ENCODE measurements at regions not wholly inside any gene's neighbourhood (a gene's known extent, or its start where the extent isn't known, plus 50 kb on each side); places are given as distances from the start of the nearest gene placed in this dataset.

DNA sequence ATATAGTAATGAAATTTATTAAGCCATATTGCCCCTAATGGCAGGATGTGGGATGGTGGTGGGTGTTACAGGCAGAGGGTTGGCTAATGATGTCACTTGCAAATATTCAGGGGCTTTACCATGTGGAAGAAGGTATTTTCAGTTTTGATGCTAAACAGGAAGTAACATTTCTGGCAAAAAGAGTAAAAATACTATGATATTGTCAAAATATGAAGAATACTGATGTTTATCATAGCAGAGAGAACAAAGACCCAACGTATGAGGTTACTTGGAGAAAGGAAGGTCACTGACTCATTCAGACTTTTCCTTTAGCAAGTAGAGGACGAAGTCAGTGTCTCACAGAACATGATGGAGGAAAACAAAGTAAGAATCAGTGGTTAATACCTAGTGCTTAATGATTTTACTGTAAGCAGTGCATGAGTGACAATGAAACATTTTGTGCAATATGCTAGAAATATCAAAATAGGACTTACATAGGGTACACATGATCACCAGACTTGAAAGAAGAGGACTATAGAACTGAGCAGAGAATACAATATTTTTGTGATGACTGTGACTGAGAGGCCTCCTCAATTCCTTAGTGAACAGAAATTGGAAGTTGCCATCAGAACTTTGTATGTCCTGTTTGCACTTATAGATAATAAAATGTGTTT, 89.7 kb upstream of the STEAP4 start:
- Mint-ChIP-seq H3K4me1 (ENCODE audit: low read depth) (peaks cover 10% of the 10 kb centered on the region), H3K9me3 (no peaks in the 10 kb centered on the region), H3K36me3 (no peaks in the 10 kb centered on the region), H3K4me3 (no peak overlapping the region), H3K27ac (no peak overlapping the region), H3K27me3 (no peaks in the 10 kb centered on the region)
- ChIA-PET POLR2A (no interaction called here), CTCF (no interaction called here)
- intact Hi-C loops (cut with micrococcal nuclease) = no loop called here
- no peak for DNase-seq

DNA sequence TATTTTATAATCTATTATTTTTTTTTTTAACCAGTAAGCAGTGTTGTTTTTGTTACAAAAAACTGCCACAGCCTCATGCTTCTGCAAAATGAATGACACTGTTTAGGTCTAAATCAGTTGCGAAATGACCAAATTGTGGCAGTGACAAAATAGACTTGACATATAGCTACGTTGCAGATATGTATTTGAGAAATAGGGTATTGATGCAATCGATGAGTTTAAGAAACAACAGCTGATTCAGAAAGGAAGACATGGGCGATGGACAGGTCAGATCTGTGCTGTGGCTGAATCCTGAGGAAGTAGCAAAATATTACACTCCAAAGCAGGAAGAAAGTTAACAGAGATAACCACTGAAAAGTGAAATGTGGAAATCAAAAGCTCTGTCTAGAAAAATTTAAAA, 89.0 kb upstream of the STEAP4 start:
- Mint-ChIP-seq H3K4me3 (no peak overlapping the region), H3K4me1 (ENCODE audit: low read depth) (peaks cover 10% of the 10 kb centered on the region), H3K9me3 (no peaks in the 10 kb centered on the region), H3K27ac (no peak overlapping the region), H3K27me3 (no peaks in the 10 kb centered on the region), H3K36me3 (no peaks in the 10 kb centered on the region)
- POLR2A ChIA-PET = no interaction called here
- DNase-seq = no peak
- intact Hi-C loops (cut with micrococcal nuclease) = no loop called here
- CTCF ChIA-PET = no interaction called here

DNA sequence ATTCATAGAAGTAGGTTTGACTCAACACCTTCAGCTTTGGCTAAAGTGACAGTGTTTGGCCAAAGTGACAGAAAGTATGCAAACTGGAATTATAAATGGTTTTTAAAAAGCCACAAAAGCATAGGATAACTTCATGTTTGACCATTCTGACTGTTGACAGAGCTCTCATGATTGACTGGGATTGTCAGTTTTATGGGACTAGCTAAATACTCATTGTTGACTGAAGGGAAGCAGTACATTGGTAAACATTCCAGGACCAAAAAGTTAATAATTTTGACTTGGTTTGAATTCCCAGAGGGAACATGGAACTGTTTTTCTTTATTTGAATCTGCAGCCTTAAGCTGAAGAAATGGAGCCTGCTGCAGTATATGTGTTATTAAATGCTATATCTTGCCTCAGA, 84.6 kb upstream of the STEAP4 start:
- Mint-ChIP-seq H3K9me3 (no peaks in the 10 kb centered on the region), H3K27me3 (peaks cover 3% of the 10 kb centered on the region), H3K27ac (no peak overlapping the region), H3K4me1 (ENCODE audit: low read depth) (peaks cover 10% of the 10 kb centered on the region), H3K4me3 (no peak overlapping the region), H3K36me3 (no peaks in the 10 kb centered on the region)
- intact Hi-C loops (cut with micrococcal nuclease) = no loop called here
- ChIA-PET CTCF (no interaction called here), POLR2A (no interaction called here)
- DNase-seq = no peak

DNA sequence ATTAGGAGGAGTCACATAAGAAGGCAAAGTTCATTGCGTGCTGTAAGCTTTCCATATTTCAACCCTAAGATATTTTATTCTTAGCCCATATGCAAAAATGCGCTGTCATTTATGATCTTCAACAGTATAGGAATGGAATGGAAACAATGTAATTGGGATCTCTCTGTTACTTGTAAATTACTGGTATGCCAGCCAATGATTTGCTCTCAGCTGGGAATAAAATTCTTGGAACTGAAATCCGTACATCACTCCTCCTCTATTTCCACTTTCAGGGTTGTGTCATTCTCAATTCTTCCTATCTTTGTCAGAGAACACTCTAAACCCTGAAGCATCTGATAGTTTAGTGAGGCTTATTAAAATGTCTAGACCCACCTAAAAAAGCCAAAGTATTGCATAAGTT, 80.7 kb upstream of the STEAP4 start:
- POLR2A ChIA-PET = no interaction called here
- no peaks in the 10 kb centered on the region for H3K9me3 Mint-ChIP-seq
- no peak for DNase-seq
- peaks cover 3% of the 10 kb centered on the region for H3K27me3 Mint-ChIP-seq
- intact Hi-C loops (cut with micrococcal nuclease) = no loop called here
- H3K27ac Mint-ChIP-seq = no peak overlapping the region
- H3K4me3 Mint-ChIP-seq = no peak overlapping the region
- CTCF ChIA-PET = no interaction called here
- H3K4me1 Mint-ChIP-seq (ENCODE audit: low read depth) = peaks cover 6% of the 10 kb centered on the region
- no peaks in the 10 kb centered on the region for H3K36me3 Mint-ChIP-seq

DNA sequence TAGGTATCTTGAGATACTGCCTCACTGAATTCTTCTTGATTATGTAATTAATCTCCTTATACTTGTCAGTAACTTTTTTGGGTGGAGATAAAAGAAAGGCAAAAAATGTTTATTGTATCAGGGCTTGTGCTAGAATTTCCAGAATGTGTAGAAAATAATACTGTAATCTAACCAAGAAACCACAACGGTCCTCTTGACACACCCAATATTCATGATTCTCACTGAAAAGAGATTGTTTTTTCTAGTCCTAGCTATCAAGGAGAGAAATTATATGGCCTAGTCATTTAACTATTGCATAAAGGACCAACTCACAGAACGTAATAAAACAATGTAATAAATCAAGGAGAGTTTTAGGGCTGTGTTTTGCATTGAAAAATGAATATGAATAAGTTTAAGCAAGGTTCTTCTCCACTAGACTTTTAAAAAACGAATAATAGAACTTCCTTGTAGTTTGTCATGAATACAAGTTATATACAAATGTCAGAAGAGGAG, 80.0 kb upstream of the STEAP4 start:
- Mint-ChIP-seq H3K9me3 (no peaks in the 10 kb centered on the region), H3K36me3 (no peaks in the 10 kb centered on the region), H3K27ac (no peak overlapping the region), H3K4me1 (ENCODE audit: low read depth) (peaks cover 6% of the 10 kb centered on the region), H3K4me3 (no peak overlapping the region), H3K27me3 (peaks cover 3% of the 10 kb centered on the region)
- intact Hi-C loops (cut with micrococcal nuclease) = no loop called here
- ChIA-PET CTCF (no interaction called here), POLR2A (no interaction called here)
- no peak for DNase-seq

DNA sequence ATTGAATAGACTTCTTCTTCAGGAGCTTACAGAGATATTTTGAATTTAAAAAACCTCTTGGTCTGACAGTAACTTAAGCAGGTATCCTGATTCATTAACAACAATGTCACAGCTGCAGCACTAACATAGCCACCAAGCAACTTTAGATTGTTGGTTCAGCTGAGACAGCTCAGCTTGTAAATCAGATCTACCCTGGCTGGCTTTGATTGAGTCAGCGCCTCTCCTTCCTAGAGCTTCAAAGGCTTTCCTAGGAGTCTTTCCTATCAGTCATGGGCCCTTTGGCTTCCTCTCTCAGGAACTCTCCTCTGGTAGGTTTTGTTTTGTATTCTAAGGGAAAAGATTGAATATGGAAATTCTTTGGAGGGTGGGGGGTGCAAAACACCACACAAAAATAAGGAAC, 70.7 kb upstream of the STEAP4 start:
- ChIA-PET POLR2A (no interaction called here), CTCF (no interaction called here)
- Mint-ChIP-seq H3K27me3 (peaks cover 1% of the 10 kb centered on the region), H3K27ac (no peak overlapping the region), H3K4me1 (ENCODE audit: low read depth) (no peaks in the 10 kb centered on the region), H3K9me3 (no peaks in the 10 kb centered on the region), H3K4me3 (no peak overlapping the region), H3K36me3 (no peaks in the 10 kb centered on the region)
- intact Hi-C loops (cut with micrococcal nuclease) = no loop called here
- no peak for DNase-seq

DNA sequence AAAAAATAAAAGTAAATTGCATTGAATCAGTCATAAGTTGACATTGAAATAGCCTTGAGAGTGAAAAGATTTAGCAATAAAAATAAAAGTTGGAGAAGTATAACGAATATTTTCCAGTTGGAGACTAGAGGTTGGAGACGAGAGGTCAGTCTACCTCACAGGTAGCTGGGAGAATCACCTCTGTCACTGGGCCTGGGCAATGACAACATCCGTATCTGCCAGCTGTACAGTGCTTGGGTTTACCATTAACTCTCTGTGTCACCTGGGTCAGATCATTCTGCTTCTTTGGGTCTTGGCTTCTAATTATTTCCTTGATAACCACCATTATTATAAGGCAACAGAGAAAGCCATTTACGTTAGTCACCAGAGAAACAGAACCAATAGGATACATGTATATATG, 62.0 kb upstream of the STEAP4 start:
- intact Hi-C loops (cut with micrococcal nuclease) = no loop called here
- Mint-ChIP-seq H3K27ac (no peak overlapping the region), H3K9me3 (no peaks in the 10 kb centered on the region), H3K4me3 (no peak overlapping the region), H3K36me3 (no peaks in the 10 kb centered on the region), H3K27me3 (peaks cover 7% of the 10 kb centered on the region), H3K4me1 (ENCODE audit: low read depth) (no peaks in the 10 kb centered on the region)
- DNase-seq = no peak
- POLR2A ChIA-PET = no interaction called here
- CTCF ChIA-PET = no interaction called here

DNA sequence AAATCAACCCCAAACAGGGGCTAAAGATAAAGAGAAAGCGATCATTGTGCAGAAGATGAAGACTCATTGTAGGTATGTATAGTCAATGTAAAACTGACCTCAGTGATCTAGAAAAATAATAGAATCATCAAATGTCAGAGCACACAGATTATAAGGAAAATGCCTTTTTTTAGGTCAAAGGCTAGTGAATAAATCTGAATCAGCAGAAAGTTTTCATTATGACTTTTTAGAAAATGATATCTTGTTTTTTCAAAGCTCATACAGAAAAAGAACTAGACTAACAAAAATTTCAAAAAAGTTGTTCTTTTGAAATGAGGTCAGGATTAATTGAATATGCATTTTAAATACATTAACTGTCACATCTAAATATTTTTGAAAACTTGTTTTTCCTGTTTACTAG, 60.2 kb upstream of the STEAP4 start:
- no peak overlapping the region for H3K27ac Mint-ChIP-seq
- peaks cover 4% of the 10 kb centered on the region for H3K27me3 Mint-ChIP-seq
- H3K4me3 Mint-ChIP-seq = no peak overlapping the region
- POLR2A ChIA-PET = no interaction called here
- H3K9me3 Mint-ChIP-seq = no peaks in the 10 kb centered on the region
- intact Hi-C loops (cut with micrococcal nuclease) = no loop called here
- CTCF ChIA-PET = no interaction called here
- no peaks in the 10 kb centered on the region for H3K4me1 Mint-ChIP-seq (ENCODE audit: low read depth)
- DNase-seq = no peak
- H3K36me3 Mint-ChIP-seq = no peaks in the 10 kb centered on the region

DNA sequence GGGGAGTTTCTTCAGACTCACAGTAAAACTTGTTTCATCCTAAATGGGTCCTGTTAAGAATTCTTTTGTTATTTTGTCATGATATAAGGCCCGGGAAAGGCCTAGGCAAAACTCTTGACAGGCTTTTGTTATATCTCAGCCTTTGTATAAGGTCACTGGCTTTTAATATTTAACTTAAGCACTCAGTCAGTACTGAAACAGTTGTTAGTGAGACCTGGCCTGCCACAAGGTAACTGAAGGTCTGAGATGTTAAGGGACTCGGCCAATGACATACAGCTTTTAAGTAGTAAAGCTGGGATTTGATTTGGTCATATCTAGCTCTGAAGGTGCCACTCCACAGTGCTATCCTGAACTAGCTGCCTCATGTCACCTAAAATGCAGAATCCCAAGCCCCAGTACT, 57.2 kb upstream of the STEAP4 start:
- no peak for DNase-seq
- CTCF ChIA-PET = no interaction called here
- intact Hi-C loops (cut with micrococcal nuclease) = no loop called here
- H3K36me3 Mint-ChIP-seq = no peaks in the 10 kb centered on the region
- H3K27ac Mint-ChIP-seq = no peak overlapping the region
- POLR2A ChIA-PET = no interaction called here
- H3K4me1 Mint-ChIP-seq (ENCODE audit: low read depth) = no peaks in the 10 kb centered on the region
- peaks cover 7% of the 10 kb centered on the region for H3K27me3 Mint-ChIP-seq
- H3K9me3 Mint-ChIP-seq = no peaks in the 10 kb centered on the region
- H3K4me3 Mint-ChIP-seq = no peak overlapping the region

DNA sequence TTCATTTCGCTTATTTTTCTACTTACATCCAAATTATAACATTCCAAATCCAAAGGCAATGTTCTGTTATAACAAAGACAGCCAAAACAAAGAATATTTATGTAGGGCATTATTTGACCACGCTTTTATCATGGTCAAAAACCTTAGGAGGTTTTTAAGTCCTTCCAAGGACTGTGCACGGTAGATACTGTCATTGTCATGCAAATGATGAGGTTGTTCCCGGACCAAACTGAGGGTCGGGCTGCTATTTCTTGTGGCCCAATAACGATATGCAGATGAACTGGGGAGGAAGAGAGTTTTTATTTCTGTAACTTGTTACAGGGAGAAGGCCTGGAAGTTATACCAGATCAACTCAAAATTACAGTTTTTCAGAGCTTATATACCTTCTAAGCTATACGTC, 56.6 kb upstream of the STEAP4 start:
- CTCF ChIA-PET = no interaction called here
- peaks cover 7% of the 10 kb centered on the region for H3K27me3 Mint-ChIP-seq
- no peak for DNase-seq
- no peak overlapping the region for H3K27ac Mint-ChIP-seq
- H3K36me3 Mint-ChIP-seq = no peaks in the 10 kb centered on the region
- intact Hi-C loops (cut with micrococcal nuclease) = no loop called here
- H3K4me3 Mint-ChIP-seq = no peak overlapping the region
- H3K4me1 Mint-ChIP-seq (ENCODE audit: low read depth) = peaks cover under 1% of the 10 kb centered on the region
- no peaks in the 10 kb centered on the region for H3K9me3 Mint-ChIP-seq
- POLR2A ChIA-PET = no interaction called here

DNA sequence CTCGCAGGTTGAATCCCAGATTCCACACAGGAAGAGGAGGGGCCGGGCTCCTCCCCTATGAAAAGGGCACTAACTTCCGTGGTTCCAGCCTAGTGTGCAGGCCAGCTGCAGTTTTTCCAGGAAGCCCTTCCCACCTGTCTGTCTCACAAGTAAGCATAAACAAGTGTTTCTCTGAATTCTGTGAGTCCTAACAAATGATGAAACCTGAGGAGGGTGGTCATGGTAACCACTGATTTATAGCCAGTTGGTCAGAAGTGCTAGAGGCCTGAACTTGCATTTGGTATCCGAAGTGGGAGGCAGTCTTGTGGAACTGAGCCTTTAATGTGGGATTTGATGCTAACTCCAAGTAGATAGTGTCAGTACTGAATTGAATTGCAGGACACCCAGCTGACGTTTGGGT, 54.7 kb upstream of the STEAP4 start:
- CTCF ChIA-PET = no interaction called here
- no peaks in the 10 kb centered on the region for H3K36me3 Mint-ChIP-seq
- POLR2A ChIA-PET = no interaction called here
- no peak overlapping the region for H3K27ac Mint-ChIP-seq
- H3K4me1 Mint-ChIP-seq (ENCODE audit: low read depth) = peaks cover 2% of the 10 kb centered on the region
- peaks cover 7% of the 10 kb centered on the region for H3K27me3 Mint-ChIP-seq
- H3K4me3 Mint-ChIP-seq = no peak overlapping the region
- intact Hi-C loops (cut with micrococcal nuclease) = no loop called here
- no peaks in the 10 kb centered on the region for H3K9me3 Mint-ChIP-seq
- DNase-seq = no peak

DNA sequence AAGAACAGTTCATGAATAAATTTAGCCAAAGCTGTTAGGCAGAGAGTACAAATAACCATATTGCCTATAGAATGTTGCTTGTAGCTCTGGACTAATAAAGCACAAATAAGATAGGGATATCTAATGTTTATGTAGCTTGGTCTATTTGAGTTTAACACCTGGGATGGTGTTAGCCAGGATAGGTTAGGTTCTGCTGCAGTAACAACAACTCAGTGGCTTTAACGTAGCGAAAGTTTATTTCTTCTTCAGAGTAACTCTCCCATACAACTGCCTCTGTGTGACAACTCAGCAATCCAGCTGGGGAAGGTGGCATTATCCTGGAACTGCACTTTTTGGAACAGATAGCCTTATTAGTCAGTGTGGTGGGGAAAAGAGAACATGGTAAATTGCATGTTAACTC, 52.2 kb upstream of the STEAP4 start:
- ChIA-PET CTCF (interaction anchor here (2.2 kb wide), 1 partner anchor 116 kb away, joined by 7 read pairs; no protein-coding TSS in a partner anchor), POLR2A (no interaction called here)
- intact Hi-C loops (cut with micrococcal nuclease) = loop anchor here (1.0 kb wide), 1 partner anchor 117 kb away; no protein-coding TSS in a partner anchor
- DNase-seq = no peak
- Mint-ChIP-seq H3K9me3 (no peaks in the 10 kb centered on the region), H3K27ac (no peak overlapping the region), H3K4me3 (no peak overlapping the region), H3K27me3 (peaks cover 10% of the 10 kb centered on the region), H3K4me1 (ENCODE audit: low read depth) (peaks cover 2% of the 10 kb centered on the region), H3K36me3 (no peaks in the 10 kb centered on the region)

DNA sequence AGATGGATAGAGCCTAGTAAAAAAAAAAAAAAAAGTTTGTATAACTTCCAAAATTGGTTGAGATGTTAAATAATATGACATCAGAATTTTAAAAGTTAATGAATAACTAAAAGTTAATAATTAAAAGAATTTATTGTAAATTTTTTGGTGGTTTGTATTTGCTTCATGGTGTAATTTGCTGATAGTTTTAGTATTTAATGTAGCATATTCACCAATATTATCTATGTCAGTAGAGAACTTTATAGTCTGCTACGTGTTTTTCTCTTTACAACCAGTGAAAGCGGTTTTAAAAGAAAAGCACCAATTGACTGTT, 51.8 kb upstream of the STEAP4 start:
- Mint-ChIP-seq H3K27me3 (peaks cover 10% of the 10 kb centered on the region), H3K36me3 (no peaks in the 10 kb centered on the region), H3K4me1 (ENCODE audit: low read depth) (peaks cover 2% of the 10 kb centered on the region), H3K4me3 (no peak overlapping the region), H3K27ac (no peak overlapping the region), H3K9me3 (no peaks in the 10 kb centered on the region)
- intact Hi-C loops (cut with micrococcal nuclease) = loop anchor here (1.0 kb wide), 1 partner anchor 116 kb away; no protein-coding TSS in a partner anchor
- CTCF ChIA-PET = interaction anchor here (2.2 kb wide), 1 partner anchor 115 kb away, joined by 7 read pairs; no protein-coding TSS in a partner anchor
- DNase-seq = no peak
- POLR2A ChIA-PET = no interaction called here

Data from activated CD4-positive, alpha-beta memory T cell treated with anti-CD3 and anti-CD28 coated beads for 36 hours (primary cell).